ENCODE measurements at regions not wholly inside any gene's neighbourhood (a gene's known extent, or its start where the extent isn't known, plus 50 kb on each side); places are given as distances from the start of the nearest gene placed in this dataset.
A peak's percentile ranks its signal among the peaks of the same experiment; 100 is the strongest.
"Not testable (repeated sequence)": the region's sequence is repeated elsewhere in the genome, so short reads cannot be mapped to it uniquely, and the experiment has no call there.

- not testable (repeated sequence) for DNase-seq
Measured at GRCh38 chr16:29139901-29140855, 155.3 kb downstream of the LAT start.

GRCh38 chr16:29139261-29139802 is 154.5 kb downstream of the LAT start:
- DNase-seq, result no peak

GRCh38 chr16:29138698-29139097 is 153.8 kb downstream of the LAT start:
- not testable (repeated sequence) for DNase-seq

- DNase-seq, result not testable (repeated sequence)
Measured at GRCh38 chr16:29137894-29138662, 153.2 kb downstream of the LAT start.

GRCh38 chr16:29137461-29137860 is 152.6 kb downstream of the LAT start:
- not testable (repeated sequence) for DNase-seq

- not testable (repeated sequence) for DNase-seq
Measured at GRCh38 chr16:29136916-29137315, 152.1 kb downstream of the LAT start.

- DNase-seq, result not testable (repeated sequence)
Measured at GRCh38 chr16:29136046-29136696, 151.3 kb downstream of the LAT start.

- DNase-seq, result not testable (repeated sequence)
Measured at GRCh38 chr16:29135098-29135497, 150.2 kb downstream of the LAT start.

- not testable (repeated sequence) for DNase-seq
Measured at GRCh38 chr16:29133681-29134430, 149.0 kb downstream of the LAT start.

- peak; percentile 15 for DNase-seq
Measured at GRCh38 chr16:29132869-29133268, 148.0 kb downstream of the LAT start.

- DNase-seq, result not testable (repeated sequence)
Measured at GRCh38 chr16:29132444-29132843, 147.6 kb downstream of the LAT start.

- not testable (repeated sequence) for DNase-seq
Measured at GRCh38 chr16:29130901-29131851, 146.3 kb downstream of the LAT start.

GRCh38 chr16:29130131-29130711 is 145.4 kb downstream of the LAT start:
- not testable (repeated sequence) for DNase-seq

- DNase-seq, result not testable (repeated sequence)
Measured at GRCh38 chr16:29129458-29130038, 144.7 kb downstream of the LAT start.

GRCh38 chr16:29128732-29129457 is 144.0 kb downstream of the LAT start:
- DNase-seq, result not testable (repeated sequence)

GRCh38 chr16:29127806-29128420 is 143.1 kb downstream of the LAT start:
- not testable (repeated sequence) for DNase-seq

GRCh38 chr16:29126616-29127015 is 141.8 kb downstream of the LAT start:
- no peak for DNase-seq

- DNase-seq, result no peak
Measured at GRCh38 chr16:29126057-29126494, 141.2 kb downstream of the LAT start.

GRCh38 chr16:29124828-29125227 is 140.0 kb downstream of the LAT start:
- DNase-seq, result no peak
